ENCODE measurements at regions not wholly inside any gene's neighbourhood (a gene's known extent, or its start where the extent isn't known, plus 50 kb on each side); places are given as distances from the start of the nearest gene placed in this dataset.

DNA sequence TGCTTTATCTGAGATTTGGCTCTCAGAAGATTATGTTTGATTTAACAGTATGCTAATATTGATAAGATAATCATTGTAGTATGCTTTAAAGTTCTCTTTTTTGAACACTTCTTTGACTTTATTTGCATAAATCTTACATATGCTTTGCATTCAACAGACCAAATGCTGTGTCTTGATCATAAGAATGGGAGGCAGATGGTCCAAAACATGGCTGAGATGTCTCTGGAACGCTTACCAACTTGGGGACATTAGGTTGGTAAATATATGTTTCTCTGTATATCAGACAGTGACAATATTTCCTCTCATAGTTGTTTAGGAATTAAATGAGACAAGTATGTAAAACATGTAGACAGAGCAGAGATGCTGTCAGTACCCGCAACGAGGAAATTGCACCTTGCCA lies 197.9 kb upstream of the CTNND2 start:
- Histone ChIP-seq H3K4me1 (no peaks in the 10 kb centered on the region), H3K9me3 (no peaks in the 10 kb centered on the region), H3K27me3 (no peaks in the 10 kb centered on the region), H3K27ac (no peak overlapping the region), H3K4me3 (no peak overlapping the region), H3K36me3 (replicated peaks in 1 of 2; ENCODE audit: insufficient read depth in 1 of 2, low read depth in 2 of 2) (no peaks in the 10 kb centered on the region)
- DNase-seq (no peak), ATAC-seq (no peak)
- intact Hi-C loops (cut with DNase I), result no loop called here
- TF ChIP-seq POLR2A (IDR thresholded peaks at IDR 0.05), result no peak
- TF ChIP-seq, protein P1, sequence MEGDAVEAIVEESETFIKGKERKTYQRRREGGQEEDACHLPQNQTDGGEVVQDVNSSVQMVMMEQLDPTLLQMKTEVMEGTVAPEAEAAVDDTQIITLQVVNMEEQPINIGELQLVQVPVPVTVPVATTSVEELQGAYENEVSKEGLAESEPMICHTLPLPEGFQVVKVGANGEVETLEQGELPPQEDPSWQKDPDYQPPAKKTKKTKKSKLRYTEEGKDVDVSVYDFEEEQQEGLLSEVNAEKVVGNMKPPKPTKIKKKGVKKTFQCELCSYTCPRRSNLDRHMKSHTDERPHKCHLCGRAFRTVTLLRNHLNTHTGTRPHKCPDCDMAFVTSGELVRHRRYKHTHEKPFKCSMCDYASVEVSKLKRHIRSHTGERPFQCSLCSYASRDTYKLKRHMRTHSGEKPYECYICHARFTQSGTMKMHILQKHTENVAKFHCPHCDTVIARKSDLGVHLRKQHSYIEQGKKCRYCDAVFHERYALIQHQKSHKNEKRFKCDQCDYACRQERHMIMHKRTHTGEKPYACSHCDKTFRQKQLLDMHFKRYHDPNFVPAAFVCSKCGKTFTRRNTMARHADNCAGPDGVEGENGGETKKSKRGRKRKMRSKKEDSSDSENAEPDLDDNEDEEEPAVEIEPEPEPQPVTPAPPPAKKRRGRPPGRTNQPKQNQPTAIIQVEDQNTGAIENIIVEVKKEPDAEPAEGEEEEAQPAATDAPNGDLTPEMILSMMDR (IDR thresholded peaks at IDR 0.05), result no peak
- 57 to 69% methylated on average over 3 of the region's 3 CpGs for WGBS, 2 donors

DNA sequence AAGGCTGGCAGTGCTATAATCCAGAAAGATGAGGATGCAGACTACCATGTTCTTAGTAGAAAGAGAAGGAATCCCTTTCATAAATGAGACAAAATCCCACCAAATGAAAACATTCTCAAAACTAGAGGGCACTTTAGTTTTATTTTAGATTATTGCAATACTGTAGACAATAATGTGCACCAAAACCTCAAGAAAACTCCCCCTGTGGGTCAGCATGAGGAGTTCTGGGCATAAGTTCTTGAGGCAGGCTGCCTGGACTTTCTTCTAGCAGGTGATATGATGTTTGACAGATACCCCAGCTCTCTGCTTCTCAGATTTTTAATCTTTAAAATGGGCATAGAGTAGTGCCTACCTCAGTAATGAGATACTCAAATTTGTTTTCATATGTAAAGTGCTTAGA lies 196.3 kb upstream of the CTNND2 start:
- Histone ChIP-seq H3K4me3 (no peak overlapping the region), H3K36me3 (replicated peaks in 1 of 2; ENCODE audit: insufficient read depth in 1 of 2, low read depth in 2 of 2) (no peaks in the 10 kb centered on the region), H3K9me3 (no peaks in the 10 kb centered on the region), H3K27me3 (no peaks in the 10 kb centered on the region), H3K27ac (no peak overlapping the region), H3K4me1 (no peaks in the 10 kb centered on the region)
- no peak for ATAC-seq
- intact Hi-C loops (cut with DNase I), result no loop called here
- TF ChIP-seq POLR2A (IDR thresholded peaks at IDR 0.05), result no peak
- TF ChIP-seq, protein P1 (IDR thresholded peaks at IDR 0.05), result no peak
- DNase-seq, result no peak

DNA sequence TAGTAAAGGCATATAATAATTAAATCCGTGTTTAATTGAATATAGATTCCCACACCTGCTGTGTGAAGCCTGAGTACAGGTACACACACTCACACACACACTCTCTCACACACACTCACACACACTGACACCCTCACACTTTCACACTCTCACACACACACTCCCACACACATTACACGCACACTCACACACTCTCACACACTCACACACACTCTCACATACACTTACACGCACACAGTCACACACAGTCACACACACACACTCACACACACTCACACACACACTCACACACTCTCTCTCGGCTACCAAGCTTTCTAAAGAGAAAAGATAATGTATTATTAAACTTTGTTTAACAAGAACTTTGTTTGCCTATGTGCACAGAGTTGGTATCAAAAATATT lies 195.1 kb upstream of the CTNND2 start:
- Histone ChIP-seq H3K27me3 (no peaks in the 10 kb centered on the region), H3K27ac (no peak overlapping the region), H3K9me3 (no peaks in the 10 kb centered on the region), H3K4me1 (no peaks in the 10 kb centered on the region), H3K4me3 (no peak overlapping the region), H3K36me3 (replicated peaks in 1 of 2; ENCODE audit: insufficient read depth in 1 of 2, low read depth in 2 of 2) (no peaks in the 10 kb centered on the region)
- TF ChIP-seq POLR2A (IDR thresholded peaks at IDR 0.05), result no peak
- TF ChIP-seq, protein P1 (IDR thresholded peaks at IDR 0.05), result no peak
- DNase-seq, result no peak
- intact Hi-C loops (cut with DNase I), result no loop called here
- ATAC-seq, result no peak
- 61 to 64% methylated on average over 4 of the region's 4 CpGs for WGBS, 2 donors

DNA sequence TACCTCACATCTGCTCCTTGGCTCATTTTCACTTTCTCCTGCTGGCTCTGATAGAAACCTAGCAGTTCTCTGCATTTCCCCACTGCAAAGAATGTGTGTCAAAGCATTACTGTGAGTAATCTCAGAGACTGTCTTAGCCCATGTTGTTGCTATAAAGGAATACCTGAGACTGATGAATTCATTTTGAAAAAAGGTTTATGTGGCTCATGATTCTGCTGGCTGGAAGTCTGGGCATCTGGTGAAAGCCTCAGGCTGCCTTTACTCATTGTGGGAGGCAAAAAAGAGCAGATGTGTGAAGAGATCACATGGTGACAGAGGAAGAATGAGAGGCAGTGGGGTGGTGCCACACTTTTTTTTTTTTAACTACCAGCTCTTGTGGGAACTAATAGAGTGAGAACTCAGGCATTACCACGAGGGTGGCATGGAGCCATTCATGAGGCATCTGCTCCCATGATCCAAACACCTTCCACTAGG lies 191.6 kb upstream of the CTNND2 start:
- intact Hi-C loops (cut with DNase I), result no loop called here
- H3K27me3 ChIP-seq, result no peaks in the 10 kb centered on the region
- H3K36me3 ChIP-seq (replicated peaks in 1 of 2; ENCODE audit: insufficient read depth in 1 of 2, low read depth in 2 of 2), result no peaks in the 10 kb centered on the region
- 47 to 63% methylated on average over 1 of the region's 1 CpG for WGBS, 2 donors
- DNase-seq (no peak), ATAC-seq (no peak)
- TF ChIP-seq, protein P1 (IDR thresholded peaks at IDR 0.05), result no peak
- no peak for TF ChIP-seq POLR2A (IDR thresholded peaks at IDR 0.05)
- H3K9me3 ChIP-seq, result no peaks in the 10 kb centered on the region
- H3K27ac ChIP-seq, result no peak overlapping the region
- H3K4me1 ChIP-seq, result no peaks in the 10 kb centered on the region
- H3K4me3 ChIP-seq, result no peak overlapping the region

DNA sequence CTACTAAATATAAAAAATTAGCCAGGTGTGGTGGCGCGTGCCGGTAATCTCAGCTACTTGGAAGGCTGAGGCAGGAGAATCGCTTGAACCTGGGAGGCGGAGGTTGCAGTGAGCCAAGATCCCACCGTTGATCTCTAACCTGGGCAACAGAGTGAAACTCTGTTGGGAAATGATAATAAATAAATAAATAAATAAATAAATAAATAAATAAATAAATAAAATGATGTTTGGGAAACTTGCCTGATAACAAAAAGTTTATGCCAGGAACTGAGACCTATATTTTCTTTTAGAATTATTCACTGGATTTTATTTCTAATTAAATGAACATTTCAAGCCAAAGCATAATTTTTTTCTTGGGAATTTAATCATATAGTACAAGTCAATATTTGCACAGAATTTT lies 189.3 kb upstream of the CTNND2 start:
- Histone ChIP-seq H3K4me3 (no peak overlapping the region), H3K36me3 (replicated peaks in 1 of 2; ENCODE audit: insufficient read depth in 1 of 2, low read depth in 2 of 2) (no peaks in the 10 kb centered on the region), H3K27ac (no peak overlapping the region), H3K4me1 (no peaks in the 10 kb centered on the region), H3K27me3 (no peaks in the 10 kb centered on the region), H3K9me3 (no peaks in the 10 kb centered on the region)
- DNase-seq (no peak), ATAC-seq (no peak)
- WGBS, 2 donors, result 94 to 97% methylated on average over 6 of the region's 6 CpGs
- intact Hi-C loops (cut with DNase I), result no loop called here
- no peak for TF ChIP-seq POLR2A (IDR thresholded peaks at IDR 0.05)
- TF ChIP-seq, protein P1 (IDR thresholded peaks at IDR 0.05), result no peak

All from body of pancreas (tissue), 4 donors.